ENCODE measurements at regions not wholly inside any gene's neighbourhood (a gene's known extent, or its start where the extent isn't known, plus 50 kb on each side); places are given as distances from the start of the nearest gene placed in this dataset.

- TF ChIP-seq, protein P1, sequence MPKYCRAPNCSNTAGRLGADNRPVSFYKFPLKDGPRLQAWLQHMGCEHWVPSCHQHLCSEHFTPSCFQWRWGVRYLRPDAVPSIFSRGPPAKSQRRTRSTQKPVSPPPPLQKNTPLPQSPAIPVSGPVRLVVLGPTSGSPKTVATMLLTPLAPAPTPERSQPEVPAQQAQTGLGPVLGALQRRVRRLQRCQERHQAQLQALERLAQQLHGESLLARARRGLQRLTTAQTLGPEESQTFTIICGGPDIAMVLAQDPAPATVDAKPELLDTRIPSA (CRISPR knock-in tag; IDR thresholded peaks at IDR 0.05; ENCODE audit: borderline replicate concordance), result no peak
- no peak for TF ChIP-seq ZNF777 (CRISPR knock-in tag; IDR thresholded peaks at IDR 0.05)
- TF ChIP-seq PTBP1 (IDR thresholded peaks at IDR 0.05; ENCODE audit: low read depth, low read length, poor library complexity, severe bottlenecking), result no peak
- TF ChIP-seq NCOA1 (CRISPR knock-in tag; IDR thresholded peaks at IDR 0.05), result no peak
- no peak for TF ChIP-seq ZNF564 (CRISPR knock-in tag; IDR thresholded peaks at IDR 0.05)
- TF ChIP-seq ERF (CRISPR knock-in tag; IDR thresholded peaks at IDR 0.05), result no peak
- TF ChIP-seq MAFF (IDR thresholded peaks at IDR 0.05; ENCODE audit: low read depth, low read length), result peak; percentile 76
Measured at GRCh38 chr6:119636060-119636459, 286.5 kb upstream of the MAN1A1 start (continued).

DNA sequence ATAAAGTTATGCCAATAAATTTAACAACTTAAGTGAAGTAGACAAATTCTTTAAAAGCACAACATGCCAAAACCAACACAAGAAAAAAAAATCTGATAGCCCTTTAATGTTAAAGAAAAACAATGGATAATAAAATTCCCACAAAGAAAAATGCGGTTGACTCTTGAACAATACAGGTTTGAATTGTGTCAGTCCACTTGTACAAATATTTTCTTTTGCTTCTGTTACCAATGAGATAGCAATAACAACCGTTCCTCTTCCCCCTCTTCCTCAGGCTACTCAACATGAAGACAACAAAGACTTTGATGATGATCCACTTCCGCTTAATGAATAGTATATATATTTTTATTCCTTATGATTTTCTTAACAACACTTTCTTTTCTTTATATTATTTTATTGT lies 283.9 kb upstream of the MAN1A1 start:
- FAIRE-seq (no peak), ATAC-seq (no peak), DNase-seq (ENCODE audit: low spot score) (no peak)
- H3K79me2 ChIP-seq (ENCODE audit: insufficient read depth, low read length), result no peaks in the 10 kb centered on the region
- H3K9ac ChIP-seq (ENCODE audit: insufficient read depth, low read depth, low read length), result no peak overlapping the region
- H3K27me3 ChIP-seq (ENCODE audit: control insufficient read depth in 1 of 2, insufficient read depth in 2 of 2, low read length in 2 of 2), result no peaks in the 10 kb centered on the region
- H3K9me3 ChIP-seq (ENCODE audit: low read length), result no peaks in the 10 kb centered on the region
- intact Hi-C loops (cut with micrococcal nuclease; ENCODE audit: unreplicated experiment) (no loop called here), in situ Hi-C loops (cut with HindIII; ENCODE audit: extremely low pct_ligation_motif_present, low pct_unique_long_range_greater_than_20kb) (no loop called here)
- H3K4me1 ChIP-seq (ENCODE audit: insufficient read depth, low read length), result no peaks in the 10 kb centered on the region
- H3K4me3 ChIP-seq (replicated peaks in 1 of 3; ENCODE audit: insufficient read depth in 1 of 3, low read depth in 2 of 3, low read length in 3 of 3), result no peak overlapping the region
- no TSS peak for BruUV-seq (replicated peaks)
- no peaks in the 10 kb centered on the region for H3K36me3 ChIP-seq (replicated peaks in 1 of 2; ENCODE audit: control insufficient read depth in 1 of 2, insufficient read depth in 2 of 2, low read length in 2 of 2)
- POLR2A ChIA-PET, result no interaction called here
- WGBS (ENCODE audit: low lambda C conversion rate), result 32% methylated on average over 3 of the region's 3 CpGs
- no peaks in the 10 kb centered on the region for H4K20me1 ChIP-seq (ENCODE audit: insufficient read depth, low read length)
- no peak for TF ChIP-seq SOX13 (IDR thresholded peaks at IDR 0.05)
- no peak for TF ChIP-seq SOX13 (CRISPR knock-in tag; conservative IDR thresholded peaks at IDR 0.05 in 1 of 2, IDR thresholded peaks at IDR 0.05 in 1 of 2)
- no peak for TF ChIP-seq POLR2AphosphoS5 (IDR thresholded peaks at IDR 0.05; ENCODE audit: low read depth, low read length)
- TF ChIP-seq ZNF451 (CRISPR knock-in tag; IDR thresholded peaks at IDR 0.05), result no peak
- no peak for TF ChIP-seq HDAC1 (CRISPR knock-in tag; IDR thresholded peaks at IDR 0.05)
- TF ChIP-seq ZNF343 (CRISPR knock-in tag; IDR thresholded peaks at IDR 0.05), result no peak
- TF ChIP-seq ZNF883 (CRISPR knock-in tag; IDR thresholded peaks at IDR 0.05; ENCODE audit: not compliant biosample characterization), result no peak
- no peak for TF ChIP-seq SIX1 (CRISPR knock-in tag; IDR thresholded peaks at IDR 0.05; ENCODE audit: borderline replicate concordance)
- TF ChIP-seq ZNF556 (CRISPR knock-in tag; IDR thresholded peaks at IDR 0.05; ENCODE audit: borderline replicate concordance), result no peak
- no peak for TF ChIP-seq ZNF124 (CRISPR knock-in tag; IDR thresholded peaks at IDR 0.05)
- TF ChIP-seq, protein P2, sequence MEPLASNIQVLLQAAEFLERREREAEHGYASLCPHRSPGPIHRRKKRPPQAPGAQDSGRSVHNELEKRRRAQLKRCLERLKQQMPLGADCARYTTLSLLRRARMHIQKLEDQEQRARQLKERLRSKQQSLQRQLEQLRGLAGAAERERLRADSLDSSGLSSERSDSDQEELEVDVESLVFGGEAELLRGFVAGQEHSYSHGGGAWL (CRISPR knock-in tag; IDR thresholded peaks at IDR 0.05), result no peak
- TF ChIP-seq, protein P3, sequence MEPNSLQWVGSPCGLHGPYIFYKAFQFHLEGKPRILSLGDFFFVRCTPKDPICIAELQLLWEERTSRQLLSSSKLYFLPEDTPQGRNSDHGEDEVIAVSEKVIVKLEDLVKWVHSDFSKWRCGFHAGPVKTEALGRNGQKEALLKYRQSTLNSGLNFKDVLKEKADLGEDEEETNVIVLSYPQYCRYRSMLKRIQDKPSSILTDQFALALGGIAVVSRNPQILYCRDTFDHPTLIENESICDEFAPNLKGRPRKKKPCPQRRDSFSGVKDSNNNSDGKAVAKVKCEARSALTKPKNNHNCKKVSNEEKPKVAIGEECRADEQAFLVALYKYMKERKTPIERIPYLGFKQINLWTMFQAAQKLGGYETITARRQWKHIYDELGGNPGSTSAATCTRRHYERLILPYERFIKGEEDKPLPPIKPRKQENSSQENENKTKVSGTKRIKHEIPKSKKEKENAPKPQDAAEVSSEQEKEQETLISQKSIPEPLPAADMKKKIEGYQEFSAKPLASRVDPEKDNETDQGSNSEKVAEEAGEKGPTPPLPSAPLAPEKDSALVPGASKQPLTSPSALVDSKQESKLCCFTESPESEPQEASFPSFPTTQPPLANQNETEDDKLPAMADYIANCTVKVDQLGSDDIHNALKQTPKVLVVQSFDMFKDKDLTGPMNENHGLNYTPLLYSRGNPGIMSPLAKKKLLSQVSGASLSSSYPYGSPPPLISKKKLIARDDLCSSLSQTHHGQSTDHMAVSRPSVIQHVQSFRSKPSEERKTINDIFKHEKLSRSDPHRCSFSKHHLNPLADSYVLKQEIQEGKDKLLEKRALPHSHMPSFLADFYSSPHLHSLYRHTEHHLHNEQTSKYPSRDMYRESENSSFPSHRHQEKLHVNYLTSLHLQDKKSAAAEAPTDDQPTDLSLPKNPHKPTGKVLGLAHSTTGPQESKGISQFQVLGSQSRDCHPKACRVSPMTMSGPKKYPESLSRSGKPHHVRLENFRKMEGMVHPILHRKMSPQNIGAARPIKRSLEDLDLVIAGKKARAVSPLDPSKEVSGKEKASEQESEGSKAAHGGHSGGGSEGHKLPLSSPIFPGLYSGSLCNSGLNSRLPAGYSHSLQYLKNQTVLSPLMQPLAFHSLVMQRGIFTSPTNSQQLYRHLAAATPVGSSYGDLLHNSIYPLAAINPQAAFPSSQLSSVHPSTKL (CRISPR knock-in tag; IDR thresholded peaks at IDR 0.05), result no peak
- TF ChIP-seq NR2F2 (IDR thresholded peaks at IDR 0.05; ENCODE audit: borderline replicate concordance, low read depth), result no peak
- TF ChIP-seq ZKSCAN8 (CRISPR knock-in tag; IDR thresholded peaks at IDR 0.05; ENCODE audit: borderline replicate concordance), result no peak
- no peak for TF ChIP-seq MIER2 (CRISPR knock-in tag; IDR thresholded peaks at IDR 0.05)
- no peak overlapping the region for H2AFZ ChIP-seq (ENCODE audit: low read length)
- H3K27ac ChIP-seq (ENCODE audit: extremely low read length, insufficient read depth, low read length), result no peak overlapping the region
- CTCF ChIA-PET (ENCODE audit: low intra/inter-chr PET ratio, low total read pairs), result no interaction called here
- no peak overlapping the region for H3K4me2 ChIP-seq (ENCODE audit: low read depth, low read length)
